A673 (cell line): ENCODE measurements at regions not wholly inside any gene's neighbourhood (a gene's known extent, or its start where the extent isn't known, plus 50 kb on each side); places are given as distances from the start of the nearest gene placed in this dataset.

Experiments
- CTCF ChIP-seq: fragments of 300-800, 200-600 bp; sonication (generic); conservative IDR thresholded peaks from 2 replicates; pipeline ENCODE4 v1.5.1; 2017; ENCODE audit warnings: low read depth, mild to moderate bottlenecking, antibody characterized with exemption, low read length, moderate library complexity, mixed read lengths
- EZH2 ChIP-seq: fragments of 200-600 bp; sonication (generic); IDR thresholded peaks from 2 replicates; pipeline ENCODE4 v1.6.1; 2017; ENCODE audit warnings: borderline replicate concordance, low read depth, mild to moderate bottlenecking, mixed read lengths, antibody characterized with exemption, low read length; ENCODE audit not compliant: poor library complexity, severe bottlenecking

- TF ChIP-seq CTCF (peak; percentile 63), EZH2 (no peak)
These were observed 150.9 kb downstream of the RTP5 start for GRCh38 chr2:242020196-242021004.
